HAP-1 (cell line): ENCODE measurements at regions not wholly inside any gene's neighbourhood (a gene's known extent, or its start where the extent isn't known, plus 50 kb on each side); places are given as distances from the start of the nearest gene placed in this dataset.

Experiments
- DNase-seq, 2 experiments: peaks; one replicate each; pipeline ENCODE4 v3.0.0-alpha.2; 2016 to 2020; ENCODE audit warnings: low spot score in 2 of 2
- H3K27me3 ChIP-seq: fragments of 250-450 bp; sonication (Bioruptor Pico); 2 replicates; pipeline ENCODE4 v1.5.1; 2020; ENCODE audit warnings: low read depth, mild to moderate bottlenecking, moderate library complexity
- H3K36me3 ChIP-seq: fragments of 250-450 bp; sonication (Bioruptor Pico); replicated peaks from 2 replicates; pipeline ENCODE4 v1.5.1; 2020; ENCODE audit warnings: mild to moderate bottlenecking
- H3K4me1 ChIP-seq: fragments of 250-450 bp; sonication (Bioruptor Pico); 2 replicates; pipeline ENCODE4 v1.5.1; 2020; ENCODE audit warnings: mild to moderate bottlenecking
- H3K4me3 ChIP-seq: fragments of 250-450 bp; sonication (Bioruptor Pico); 2 replicates; pipeline ENCODE4 v1.5.1; 2020; ENCODE audit warnings: mild to moderate bottlenecking, moderate library complexity
- H3K9me3 ChIP-seq: fragments of 250-450 bp; sonication (Bioruptor Pico); 2 replicates; pipeline ENCODE4 v1.5.1; 2020; ENCODE audit warnings: mild to moderate bottlenecking, moderate library complexity
- in situ Hi-C: fragments of 300-500 bp; cut with MboI; formaldehyde crosslinking; loops from 3 replicates; pipeline ENCODE4 v1.14.3; 2020; ENCODE audit warnings: low sequenced_read_pairs, inconsistent platforms, mixed read lengths

DNA sequence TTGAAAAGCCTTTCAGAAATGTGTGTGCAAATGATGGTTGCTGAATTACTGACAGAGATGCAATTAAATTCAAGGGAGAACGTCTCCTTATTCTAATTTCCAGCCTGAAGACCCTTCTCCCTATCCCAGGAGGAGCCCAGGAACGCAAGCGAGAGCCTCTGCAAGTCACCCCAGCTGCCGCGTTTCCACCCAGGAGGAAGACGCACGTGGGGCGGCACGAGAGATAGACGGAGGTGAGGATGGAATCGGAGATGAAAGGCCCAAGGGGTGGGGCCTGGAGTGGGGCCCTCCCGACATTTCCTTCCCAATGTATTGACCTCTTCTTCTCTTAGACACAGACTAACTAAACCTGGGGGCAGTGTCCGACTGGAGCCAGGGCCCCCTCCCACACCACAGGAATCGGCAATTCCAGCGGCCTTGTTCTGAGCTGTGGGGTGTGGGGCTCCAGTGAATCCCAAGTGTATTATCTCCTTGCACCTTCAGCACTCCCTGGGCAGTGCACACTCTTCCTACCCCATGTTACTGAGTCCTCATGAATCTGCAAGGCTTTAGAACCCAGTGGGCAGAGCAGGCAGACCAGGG, 322.5 kb downstream of the AJAP1 start:
- Histone ChIP-seq H3K36me3 (no peaks in the 10 kb centered on the region), H3K4me1 (no peaks in the 10 kb centered on the region), H3K9me3 (no peaks in the 10 kb centered on the region), H3K4me3 (no peak overlapping the region), H3K27me3 (no peaks in the 10 kb centered on the region)
- in situ Hi-C loops = no loop called here
- DNase-seq = no peak

DNA sequence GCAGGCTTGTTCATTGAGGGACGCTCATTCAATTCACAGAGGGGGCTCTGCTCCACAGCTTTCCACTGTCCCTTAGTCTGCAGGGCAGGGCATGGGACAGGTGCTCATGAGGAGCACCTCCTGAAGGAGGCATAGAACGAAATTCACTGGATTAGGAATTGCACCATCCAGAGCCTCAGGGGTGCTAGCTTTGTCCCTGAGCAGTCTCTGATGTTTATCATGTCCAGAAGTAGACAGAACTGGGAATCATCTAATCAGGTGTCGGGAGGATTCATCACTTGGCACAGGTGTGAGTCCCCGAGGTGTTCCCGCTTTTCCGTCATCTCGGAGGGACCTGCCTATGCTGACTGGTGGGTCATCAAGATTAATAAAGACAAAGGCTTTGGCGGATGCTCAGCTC, 321.4 kb downstream of the AJAP1 start:
- no peaks in the 10 kb centered on the region for H3K36me3 ChIP-seq
- H3K9me3 ChIP-seq = no peaks in the 10 kb centered on the region
- no peak for DNase-seq
- in situ Hi-C loops = no loop called here
- no peak overlapping the region for H3K4me3 ChIP-seq
- no peaks in the 10 kb centered on the region for H3K4me1 ChIP-seq
- H3K27me3 ChIP-seq = no peaks in the 10 kb centered on the region

DNA sequence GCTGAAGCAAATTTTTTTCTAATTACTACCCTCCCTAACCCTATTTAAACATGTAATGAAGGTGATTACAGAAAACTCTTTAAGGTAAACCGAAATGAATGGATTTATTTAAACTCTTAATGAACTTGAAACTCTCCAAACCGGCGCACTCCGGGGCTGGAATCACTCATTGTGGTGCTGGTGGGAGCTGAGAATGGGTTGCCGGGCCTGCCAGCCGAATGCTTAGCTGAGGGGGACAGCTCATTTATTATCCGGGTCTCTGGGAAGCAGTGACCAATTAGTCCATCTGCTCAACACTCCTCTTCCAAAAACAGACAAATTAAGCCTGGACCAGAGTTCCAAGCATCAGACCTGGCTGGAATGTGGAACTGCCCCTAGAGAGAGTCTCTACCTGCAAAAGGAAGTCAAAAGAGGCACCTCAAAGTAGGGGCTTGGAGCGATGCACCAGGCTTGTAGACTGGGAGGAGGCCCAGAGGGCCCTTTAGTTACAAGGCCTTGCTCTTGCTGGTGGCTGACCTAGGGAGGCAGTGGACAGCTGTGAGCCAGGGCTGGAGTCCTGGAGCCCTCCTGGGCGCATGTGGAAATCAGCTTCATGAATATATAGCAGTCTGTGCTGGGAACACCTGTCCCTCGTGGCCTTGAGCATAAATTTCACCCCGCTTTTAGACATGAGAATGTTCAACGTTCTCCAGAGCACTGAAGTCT, 320.7 kb downstream of the AJAP1 start:
- Histone ChIP-seq H3K36me3 (no peaks in the 10 kb centered on the region), H3K4me1 (no peaks in the 10 kb centered on the region), H3K9me3 (no peaks in the 10 kb centered on the region), H3K27me3 (no peaks in the 10 kb centered on the region), H3K4me3 (no peak overlapping the region)
- DNase-seq = no peak
- in situ Hi-C loops = no loop called here

DNA sequence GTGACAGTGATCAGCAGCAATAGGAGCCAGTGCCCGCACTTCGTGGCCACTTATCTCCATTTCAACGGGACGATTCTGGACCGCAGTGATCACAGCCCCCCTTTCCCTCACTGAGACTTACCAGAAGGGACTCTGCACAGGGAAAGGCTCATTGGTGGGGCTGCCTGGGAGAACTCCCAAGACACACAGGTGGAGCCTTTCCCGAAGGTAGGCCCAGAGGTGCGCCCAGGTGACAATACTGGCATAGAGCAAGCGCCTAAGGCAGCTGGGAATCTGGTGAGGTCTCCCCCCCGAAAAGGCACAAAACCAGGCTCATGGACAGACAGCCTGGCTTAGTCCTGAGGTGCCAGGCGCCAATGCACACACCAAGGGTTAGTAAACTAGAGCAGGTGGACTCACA, 318.9 kb downstream of the AJAP1 start:
- no peaks in the 10 kb centered on the region for H3K4me1 ChIP-seq
- H3K4me3 ChIP-seq = no peak overlapping the region
- H3K27me3 ChIP-seq = no peaks in the 10 kb centered on the region
- no peak for DNase-seq
- in situ Hi-C loops = no loop called here
- no peaks in the 10 kb centered on the region for H3K9me3 ChIP-seq
- no peaks in the 10 kb centered on the region for H3K36me3 ChIP-seq

DNA sequence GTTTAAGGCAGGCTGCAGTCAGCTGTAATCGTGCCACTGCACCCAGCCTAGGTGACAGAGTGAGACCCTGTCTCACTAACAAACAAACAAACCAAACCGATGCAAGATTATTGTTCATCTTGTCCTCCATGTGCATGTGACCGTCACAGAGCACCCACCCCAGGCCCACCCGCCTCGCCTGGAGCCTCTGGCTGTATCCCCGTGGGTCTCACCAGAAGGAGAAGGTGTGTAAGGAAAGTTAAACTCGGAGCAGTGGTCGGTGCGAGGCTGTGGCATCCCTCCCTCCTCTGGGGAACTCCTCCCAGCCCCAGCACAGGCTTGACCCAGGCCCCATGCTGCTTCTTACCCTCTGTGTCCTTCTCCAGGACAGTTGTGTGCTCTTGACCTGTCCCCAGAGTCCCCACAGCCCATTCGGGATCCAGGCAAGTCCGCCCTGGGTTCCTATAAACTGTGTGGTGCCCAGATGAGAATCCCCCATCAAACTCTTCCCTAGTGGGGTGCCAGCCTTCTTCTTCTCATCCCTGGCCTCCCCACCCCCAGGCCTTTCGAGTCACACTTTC, 318.4 kb downstream of the AJAP1 start:
- no peaks in the 10 kb centered on the region for H3K27me3 ChIP-seq
- in situ Hi-C loops = no loop called here
- H3K4me3 ChIP-seq = no peak overlapping the region
- no peaks in the 10 kb centered on the region for H3K9me3 ChIP-seq
- no peaks in the 10 kb centered on the region for H3K4me1 ChIP-seq
- no peaks in the 10 kb centered on the region for H3K36me3 ChIP-seq
- DNase-seq = no peak

DNA sequence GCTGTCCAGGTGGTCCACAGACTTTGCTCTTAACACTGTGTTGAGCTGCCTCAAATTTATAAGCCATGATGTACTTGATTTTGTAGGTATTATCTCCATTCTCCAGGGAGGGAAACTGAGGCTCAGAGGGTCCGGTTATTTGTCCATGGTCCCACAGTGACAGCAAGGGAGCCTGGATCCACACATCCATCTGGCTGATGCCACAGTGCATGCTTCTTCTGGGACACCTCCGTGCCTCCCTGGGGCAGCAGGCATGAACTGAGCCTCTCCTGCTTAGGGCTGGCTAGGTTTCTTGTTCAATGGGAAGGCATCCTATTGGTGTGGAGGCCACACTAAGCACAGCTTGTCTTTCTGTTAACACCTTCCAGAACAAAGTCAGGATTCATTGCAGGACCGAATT, 317.3 kb downstream of the AJAP1 start:
- in situ Hi-C loops = no loop called here
- Histone ChIP-seq H3K27me3 (no peaks in the 10 kb centered on the region), H3K4me3 (no peak overlapping the region), H3K36me3 (no peaks in the 10 kb centered on the region), H3K4me1 (no peaks in the 10 kb centered on the region), H3K9me3 (no peaks in the 10 kb centered on the region)
- no peak for DNase-seq

DNA sequence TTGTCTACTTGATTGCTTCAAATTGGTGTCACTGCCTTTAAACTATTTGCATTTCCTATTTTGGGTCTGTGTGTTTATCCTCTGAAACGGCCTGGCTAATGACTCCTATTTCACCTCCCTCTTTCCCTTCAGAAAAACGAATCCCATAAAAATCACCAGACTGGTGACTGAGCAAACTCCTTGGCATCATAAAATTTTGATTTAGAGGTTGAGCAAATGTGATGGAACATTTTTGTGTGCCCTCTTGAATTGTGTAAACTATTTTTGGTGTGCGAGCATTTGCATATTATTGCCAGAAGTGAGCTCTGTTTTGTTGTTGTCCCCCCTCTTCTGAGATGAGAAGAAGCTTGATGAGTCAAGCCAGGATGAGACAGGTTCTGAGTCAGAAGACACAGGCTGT, 316.1 kb downstream of the AJAP1 start:
- no peak overlapping the region for H3K4me3 ChIP-seq
- in situ Hi-C loops = no loop called here
- H3K27me3 ChIP-seq = no peaks in the 10 kb centered on the region
- DNase-seq = no peak
- no peaks in the 10 kb centered on the region for H3K4me1 ChIP-seq
- no peaks in the 10 kb centered on the region for H3K9me3 ChIP-seq
- H3K36me3 ChIP-seq = no peaks in the 10 kb centered on the region

DNA sequence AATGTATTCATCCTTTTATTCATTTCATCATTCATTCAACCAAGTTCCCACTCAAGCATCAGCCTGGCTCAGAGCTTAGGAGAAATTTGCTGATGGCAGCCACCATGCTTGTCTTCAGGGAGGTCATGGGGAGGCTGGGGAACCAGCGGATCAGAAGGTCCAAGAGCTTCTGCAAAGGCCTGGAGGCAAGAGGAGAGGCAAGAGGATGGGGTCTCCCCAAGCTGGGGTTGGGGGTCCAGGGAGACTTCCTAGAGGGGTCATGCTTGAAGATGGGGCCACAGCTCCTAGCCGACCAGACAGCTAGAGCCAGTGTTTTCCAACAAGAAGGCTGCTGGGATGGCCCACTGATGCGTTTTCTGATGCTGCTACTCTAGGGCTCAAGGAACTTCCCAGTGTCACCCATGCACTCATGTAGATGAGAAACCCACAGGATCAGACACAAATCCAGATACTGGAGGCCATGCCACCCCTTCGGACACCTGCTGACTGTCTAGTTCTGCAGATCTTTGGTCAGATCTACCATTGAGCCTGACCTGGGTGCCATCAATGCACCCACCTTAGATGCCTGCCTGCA, 315.2 kb downstream of the AJAP1 start:
- H3K36me3 ChIP-seq = no peaks in the 10 kb centered on the region
- no peaks in the 10 kb centered on the region for H3K4me1 ChIP-seq
- no peak for DNase-seq
- H3K4me3 ChIP-seq = no peak overlapping the region
- in situ Hi-C loops = no loop called here
- H3K9me3 ChIP-seq = no peaks in the 10 kb centered on the region
- no peaks in the 10 kb centered on the region for H3K27me3 ChIP-seq

DNA sequence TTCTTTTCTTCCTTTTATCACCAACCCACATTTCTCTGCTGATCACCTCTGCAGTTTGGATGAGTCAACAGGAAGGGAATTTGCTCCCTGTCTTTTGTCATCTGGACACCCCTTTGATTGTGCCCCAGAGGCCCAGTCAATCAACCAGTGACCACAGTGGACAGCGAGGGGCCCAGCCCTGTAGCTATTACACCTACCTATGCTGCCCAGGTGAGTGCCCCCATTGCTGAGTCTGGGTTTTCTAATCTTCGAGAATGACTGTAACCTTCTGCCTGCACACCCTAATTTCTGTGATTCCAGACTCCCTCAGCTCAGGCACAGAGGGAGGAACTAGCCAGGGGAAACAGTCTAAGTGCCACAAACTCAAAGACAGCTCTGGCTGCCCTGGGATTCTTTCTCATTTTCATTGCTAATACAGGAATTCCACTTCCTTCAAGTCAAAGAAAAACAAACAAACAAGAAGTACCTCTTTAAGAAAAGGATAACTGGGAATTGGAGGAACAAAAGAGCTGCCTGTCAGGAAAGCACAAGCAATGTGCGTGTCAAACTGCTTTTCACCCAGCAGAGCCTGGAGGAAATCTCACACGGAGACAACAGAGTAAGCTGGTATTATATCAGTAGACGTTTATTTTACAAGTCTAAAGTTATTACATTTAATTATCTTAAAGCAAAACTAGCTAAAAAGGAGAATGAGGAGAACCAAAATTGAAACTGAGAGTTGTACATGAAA, 311.1 kb downstream of the AJAP1 start:
- in situ Hi-C loops = no loop called here
- DNase-seq = no peak
- H3K4me3 ChIP-seq = no peak overlapping the region
- H3K9me3 ChIP-seq = no peaks in the 10 kb centered on the region
- no peaks in the 10 kb centered on the region for H3K36me3 ChIP-seq
- no peaks in the 10 kb centered on the region for H3K27me3 ChIP-seq
- no peaks in the 10 kb centered on the region for H3K4me1 ChIP-seq

DNA sequence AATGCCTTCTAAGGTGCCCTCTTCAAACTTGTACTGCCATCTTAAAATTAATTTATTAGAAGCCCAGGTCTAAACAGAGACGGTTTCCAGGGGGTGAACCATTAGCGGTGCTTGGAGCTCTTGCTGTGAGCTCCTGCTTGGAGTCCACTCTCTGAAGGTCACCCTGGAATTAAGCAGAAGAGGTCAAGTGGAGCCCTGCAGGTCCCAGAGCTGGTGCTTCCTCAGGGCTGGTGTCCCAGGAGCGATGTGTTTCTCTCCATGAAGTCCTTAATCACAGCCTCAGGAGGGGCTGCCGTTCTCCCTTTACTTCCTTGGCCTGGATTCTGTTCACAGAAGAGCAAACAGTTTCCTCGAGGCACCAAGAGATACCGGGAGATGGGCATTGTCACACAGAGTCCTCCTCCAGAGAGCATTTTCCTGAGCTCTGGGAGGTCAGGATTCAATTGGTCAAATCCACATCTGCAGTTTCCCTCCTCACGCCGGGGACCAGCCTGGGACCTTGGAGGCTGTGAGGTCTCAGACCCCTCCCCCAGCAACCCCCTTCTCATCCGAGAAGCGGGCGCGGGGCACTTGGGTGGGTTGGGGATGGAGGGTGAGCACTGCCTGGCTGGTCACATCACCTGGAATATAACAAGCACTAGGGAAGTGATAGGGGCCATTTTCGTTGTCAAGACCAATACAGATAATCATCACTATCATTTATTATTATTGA, 310.4 kb downstream of the AJAP1 start:
- no peak overlapping the region for H3K4me3 ChIP-seq
- H3K36me3 ChIP-seq = no peaks in the 10 kb centered on the region
- no peak for DNase-seq
- in situ Hi-C loops = no loop called here
- H3K9me3 ChIP-seq = no peaks in the 10 kb centered on the region
- H3K4me1 ChIP-seq = no peaks in the 10 kb centered on the region
- no peaks in the 10 kb centered on the region for H3K27me3 ChIP-seq

DNA sequence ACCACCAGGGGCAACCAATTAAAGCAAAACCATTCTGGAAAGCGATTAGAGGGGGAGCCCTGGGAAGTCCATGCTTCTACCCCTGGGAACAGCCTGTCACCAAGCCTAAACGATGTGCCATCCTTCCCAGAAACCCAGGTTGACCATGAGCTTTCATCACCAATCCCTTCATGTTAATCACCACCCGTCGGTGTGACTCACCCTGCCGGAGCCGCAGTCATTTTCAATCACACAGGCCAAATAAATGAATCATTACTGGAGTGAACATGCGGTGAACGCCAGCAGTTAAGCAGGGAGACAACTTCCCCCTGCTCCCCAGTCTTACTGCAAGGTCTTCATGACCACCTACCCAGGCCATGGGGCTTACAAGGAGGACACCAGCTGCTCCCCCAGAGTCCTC, 308.8 kb downstream of the AJAP1 start:
- Histone ChIP-seq H3K4me3 (no peak overlapping the region), H3K27me3 (no peaks in the 10 kb centered on the region), H3K4me1 (no peaks in the 10 kb centered on the region), H3K9me3 (no peaks in the 10 kb centered on the region), H3K36me3 (no peaks in the 10 kb centered on the region)
- in situ Hi-C loops = no loop called here
- DNase-seq = no peak

DNA sequence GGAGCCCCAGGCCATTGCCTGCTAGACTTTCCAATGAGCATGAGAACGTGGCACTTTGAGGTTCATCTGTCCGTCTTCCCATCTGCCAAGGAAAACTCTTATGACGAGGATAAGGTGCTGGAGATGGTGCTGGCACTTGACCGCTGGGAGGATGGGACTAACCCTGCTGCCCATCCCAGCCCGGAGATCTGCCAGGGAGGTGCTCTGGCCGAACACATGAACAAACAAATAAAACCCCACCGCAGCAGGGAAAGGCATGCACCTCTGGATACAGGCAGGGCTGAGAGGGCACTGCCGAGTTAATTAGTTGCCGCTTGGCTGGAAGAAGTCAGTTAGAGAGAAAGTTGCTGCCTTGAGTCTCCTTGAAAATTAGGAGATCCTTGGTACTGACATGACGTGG, 308.4 kb downstream of the AJAP1 start:
- Histone ChIP-seq H3K4me1 (no peaks in the 10 kb centered on the region), H3K9me3 (no peaks in the 10 kb centered on the region), H3K36me3 (no peaks in the 10 kb centered on the region), H3K27me3 (no peaks in the 10 kb centered on the region), H3K4me3 (no peak overlapping the region)
- in situ Hi-C loops = no loop called here
- DNase-seq = no peak

DNA sequence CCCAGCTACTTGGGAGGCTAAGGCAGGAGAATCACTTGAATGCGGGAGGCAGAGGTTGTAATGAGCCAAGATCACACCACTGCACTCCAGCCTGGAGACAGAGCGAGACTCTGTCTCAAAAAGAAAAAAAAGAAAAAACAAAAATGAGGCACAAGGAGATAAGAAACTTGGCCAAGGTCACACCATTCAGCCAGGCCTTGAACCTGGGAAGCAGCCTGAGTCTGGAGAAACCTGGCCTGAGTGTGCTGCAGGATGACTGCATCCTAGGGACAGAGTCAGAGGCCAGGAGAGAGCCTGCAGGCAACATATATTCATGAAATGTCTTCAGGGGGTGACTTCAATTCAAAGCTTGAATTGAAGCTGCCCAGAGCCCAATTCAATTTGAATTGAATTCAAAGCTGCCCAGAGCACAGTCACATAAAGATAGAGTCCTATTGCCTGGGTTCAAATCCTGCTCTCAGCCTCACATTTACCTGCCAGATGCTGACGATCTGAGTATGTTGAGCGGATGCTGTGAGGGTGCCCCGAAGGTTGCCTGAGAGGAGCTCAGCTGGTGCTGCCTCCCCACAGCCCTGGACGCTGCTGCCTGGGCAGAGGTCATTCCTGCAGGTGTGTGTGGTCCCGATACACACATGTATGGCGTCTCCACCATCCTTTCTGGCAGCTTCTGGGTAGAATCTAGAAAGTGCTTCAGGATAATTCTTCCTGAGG, 307.7 kb downstream of the AJAP1 start:
- in situ Hi-C loops = no loop called here
- H3K27me3 ChIP-seq = no peaks in the 10 kb centered on the region
- H3K9me3 ChIP-seq = no peaks in the 10 kb centered on the region
- H3K36me3 ChIP-seq = no peaks in the 10 kb centered on the region
- H3K4me3 ChIP-seq = no peak overlapping the region
- DNase-seq = no peak
- H3K4me1 ChIP-seq = no peaks in the 10 kb centered on the region
